ENCODE measurements at regions not wholly inside any gene's neighbourhood (a gene's known extent, or its start where the extent isn't known, plus 50 kb on each side); places are given as distances from the start of the nearest gene placed in this dataset.
"Not testable (repeated sequence)": the region's sequence is repeated elsewhere in the genome, so short reads cannot be mapped to it uniquely, and the experiment has no call there.

- 7 to 26% methylated on average over 4 to 9 of the region's 33 CpGs; no CpG with 5 or more reads in 3 of the 5 donors for WGBS, 5 donors
- peak; percentile 7 for DNase-seq
These were observed 279.9 kb downstream of the PLS3 start for GRCh38 chrX:115840729-115841409.

GRCh38 chrX:115850986-115851385 is 290.0 kb downstream of the PLS3 start:
- 88 to 100% methylated on average over 4 to 5 of the region's 23 CpGs; no CpG with 5 or more reads in 3 of the 5 donors for WGBS, 5 donors

More at GRCh38 chrX:115840729-115841409, 279.9 kb downstream of the PLS3 start:
- H3K4me1 ChIP-seq; H3K27me3 ChIP-seq (replicated peaks in 1 of 7); H3K27ac ChIP-seq; H3K4me3 ChIP-seq; H3K9me3 ChIP-seq; H3K36me3 ChIP-seq; intact Hi-C loops (cut with DNase I; ENCODE audit: low total_unique reads): not testable (repeated sequence)

GRCh38 chrX:115853260-115853659 is 292.3 kb downstream of the PLS3 start:
- H3K4me1 ChIP-seq; DNase-seq; intact Hi-C loops (cut with DNase I; ENCODE audit: low total_unique reads); H3K27me3 ChIP-seq (replicated peaks in 1 of 7); H3K4me3 ChIP-seq; H3K9me3 ChIP-seq; H3K36me3 ChIP-seq: not testable (repeated sequence)
- 80 to 98% (median 95%) methylated on average over 1 to 11 of the region's 32 CpGs; no CpG with 5 or more reads in 2 of the 5 donors for WGBS, 5 donors
- peak overlapping the region in 1 of 8 donors; percentile 73 for H3K27ac ChIP-seq

More at GRCh38 chrX:115850986-115851385, 290.0 kb downstream of the PLS3 start:
- peak; percentile 10 for DNase-seq
- H3K36me3 ChIP-seq; H3K4me1 ChIP-seq; H3K9me3 ChIP-seq; H3K4me3 ChIP-seq; H3K27ac ChIP-seq; intact Hi-C loops (cut with DNase I; ENCODE audit: low total_unique reads); H3K27me3 ChIP-seq (replicated peaks in 1 of 7): not testable (repeated sequence)

GRCh38 chrX:115881170-115881569 is 289.4 kb upstream of the AGTR2 start:
- WGBS, 5 donors, result 73 to 100% (median 97%) methylated on average over 1 to 5 of the region's 15 CpGs
- H3K4me3 ChIP-seq, result not testable (repeated sequence)

GRCh38 chrX:115884121-115884520 is 286.4 kb upstream of the AGTR2 start:
- H3K27ac ChIP-seq; H3K27me3 ChIP-seq (replicated peaks in 1 of 7); intact Hi-C loops (cut with DNase I; ENCODE audit: low total_unique reads); H3K36me3 ChIP-seq; DNase-seq; H3K4me1 ChIP-seq; H3K4me3 ChIP-seq: not testable (repeated sequence)
- WGBS, 5 donors, result 98% methylated on average over 4 of the region's 13 CpGs; no CpG with 5 or more reads in 4 of the 5 donors
- H3K9me3 ChIP-seq, result peaks cover 0 to 10% (median 0%) of the 10 kb centered on the region in 8 donors

More at GRCh38 chrX:115881170-115881569, 289.4 kb upstream of the AGTR2 start:
- intact Hi-C loops (cut with DNase I; ENCODE audit: low total_unique reads); DNase-seq; H3K27me3 ChIP-seq (replicated peaks in 1 of 7); H3K9me3 ChIP-seq; H3K36me3 ChIP-seq; H3K27ac ChIP-seq; H3K4me1 ChIP-seq: not testable (repeated sequence)

GRCh38 chrX:115888041-115888440 is 282.5 kb upstream of the AGTR2 start:
- H3K4me1 ChIP-seq; H3K27me3 ChIP-seq (replicated peaks in 1 of 7); H3K36me3 ChIP-seq; intact Hi-C loops (cut with DNase I; ENCODE audit: low total_unique reads): not testable (repeated sequence)
- WGBS, 5 donors, result 51 to 95% (median 77%) methylated on average over 11 to 16 of the region's 29 CpGs; no CpG with 5 or more reads in 1 of the 5 donors
- Histone ChIP-seq H3K4me3 (peak overlapping the region in 4 of 8 donors; percentile 17 to 46 (median 30)), H3K9me3 (peaks cover 0 to 16% (median 0%) of the 10 kb centered on the region in 8 donors), H3K27ac (peak overlapping the region in 4 of 8 donors; percentile 66 to 85 (median 78))
- peak in 2 of 11 experiments; percentile 21 to 41 for TF ChIP-seq CTCF (IDR thresholded peaks at IDR 0.05 in 8 of 11, conservative IDR thresholded peaks at IDR 0.05 in 3 of 11)
- DNase-seq, result peak; percentile 94

GRCh38 chrX:115888519-115888918 is 282.0 kb upstream of the AGTR2 start:
- peak; percentile 90 for DNase-seq
- H3K9me3 ChIP-seq, result peaks cover 0 to 16% (median 0%) of the 10 kb centered on the region in 8 donors
- H3K36me3 ChIP-seq; H3K27me3 ChIP-seq (replicated peaks in 1 of 7); H3K27ac ChIP-seq; intact Hi-C loops (cut with DNase I; ENCODE audit: low total_unique reads); H3K4me1 ChIP-seq: not testable (repeated sequence)
- H3K4me3 ChIP-seq, result peak overlapping the region in 1 of 8 donors; percentile 46
- WGBS, 5 donors, result 44 to 94% (median 88%) methylated on average over 7 to 20 of the region's 39 CpGs; no CpG with 5 or more reads in 1 of the 5 donors
